ENCODE measurements at regions not wholly inside any gene's neighbourhood (a gene's known extent, or its start where the extent isn't known, plus 50 kb on each side); places are given as distances from the start of the nearest gene placed in this dataset.
A peak's percentile ranks its signal among the peaks of the same experiment; 100 is the strongest.
"Not testable (repeated sequence)": the region's sequence is repeated elsewhere in the genome, so short reads cannot be mapped to it uniquely, and the experiment has no call there.

GRCh38 chr3:81998139-81998755, 236.8 kb upstream of the GBE1 start:
- no peak for DNase-seq
- Histone ChIP-seq H3K4me3 (ENCODE audit: low read length) (no peak overlapping the region), H3K9me3 (ENCODE audit: control insufficient read depth, low read length) (no peaks in the 10 kb centered on the region), H3K27me3 (ENCODE audit: control insufficient read depth, insufficient read depth) (no peaks in the 10 kb centered on the region), H3K27ac (ENCODE audit: low read length) (no peak overlapping the region), H3K4me1 (ENCODE audit: control insufficient read depth, insufficient read depth, low read length) (peaks cover 2% of the 10 kb centered on the region)
- WGBS = 6% methylated on average over 2 of the region's 2 CpGs
- peak; percentile 41 to 45 for ATAC-seq
- intact Hi-C loops (cut with DNase I) = no loop called here

GRCh38 chr3:81997390-81997789, 235.9 kb upstream of the GBE1 start:
- 44% methylated on average over 2 of the region's 2 CpGs for WGBS
- intact Hi-C loops (cut with DNase I) = no loop called here
- Histone ChIP-seq H3K4me1 (ENCODE audit: control insufficient read depth, insufficient read depth, low read length) (peaks cover 2% of the 10 kb centered on the region), H3K27ac (ENCODE audit: low read length) (no peak overlapping the region), H3K4me3 (ENCODE audit: low read length) (no peak overlapping the region), H3K27me3 (ENCODE audit: control insufficient read depth, insufficient read depth) (no peaks in the 10 kb centered on the region), H3K9me3 (ENCODE audit: control insufficient read depth, low read length) (no peaks in the 10 kb centered on the region)
- ATAC-seq (no peak), DNase-seq (no peak)

- WGBS = 71% methylated on average over 2 of the region's 2 CpGs
- no peak for ATAC-seq
- no peak for DNase-seq
- H3K4me1 ChIP-seq (ENCODE audit: control insufficient read depth, insufficient read depth, low read length) = peaks cover 2% of the 10 kb centered on the region
- H3K9me3 ChIP-seq (ENCODE audit: control insufficient read depth, low read length) = no peaks in the 10 kb centered on the region
- no peak overlapping the region for H3K27ac ChIP-seq (ENCODE audit: low read length)
- no peak overlapping the region for H3K4me3 ChIP-seq (ENCODE audit: low read length)
- intact Hi-C loops (cut with DNase I) = no loop called here
- no peaks in the 10 kb centered on the region for H3K27me3 ChIP-seq (ENCODE audit: control insufficient read depth, insufficient read depth)
Observed at GRCh38 chr3:81995329-81995728, 233.9 kb upstream of the GBE1 start.

- Histone ChIP-seq H3K27me3 (ENCODE audit: control insufficient read depth, insufficient read depth) (no peaks in the 10 kb centered on the region), H3K4me1 (ENCODE audit: control insufficient read depth, insufficient read depth, low read length) (no peaks in the 10 kb centered on the region), H3K4me3 (ENCODE audit: low read length) (no peak overlapping the region), H3K27ac (ENCODE audit: low read length) (no peak overlapping the region), H3K9me3 (ENCODE audit: control insufficient read depth, low read length) (no peaks in the 10 kb centered on the region)
- DNase-seq (no peak), ATAC-seq (no peak)
- 81% methylated on average over 2 of the region's 2 CpGs for WGBS
- intact Hi-C loops (cut with DNase I) = no loop called here
Observed at GRCh38 chr3:81989758-81990157, 228.3 kb upstream of the GBE1 start.

GRCh38 chr3:81989274-81989673, 227.8 kb upstream of the GBE1 start:
- no peak for DNase-seq
- H3K4me1 ChIP-seq (ENCODE audit: control insufficient read depth, insufficient read depth, low read length) = no peaks in the 10 kb centered on the region
- WGBS = 88% methylated on average over 3 of the region's 3 CpGs
- H3K27ac ChIP-seq (ENCODE audit: low read length) = no peak overlapping the region
- H3K9me3 ChIP-seq (ENCODE audit: control insufficient read depth, low read length) = no peaks in the 10 kb centered on the region
- no peak for ATAC-seq
- no peak overlapping the region for H3K4me3 ChIP-seq (ENCODE audit: low read length)
- no peaks in the 10 kb centered on the region for H3K27me3 ChIP-seq (ENCODE audit: control insufficient read depth, insufficient read depth)
- intact Hi-C loops (cut with DNase I) = no loop called here

- H3K4me3 ChIP-seq (ENCODE audit: low read length); H3K27me3 ChIP-seq (ENCODE audit: control insufficient read depth, insufficient read depth); ATAC-seq; intact Hi-C loops (cut with DNase I); H3K9me3 ChIP-seq (ENCODE audit: control insufficient read depth, low read length); DNase-seq; H3K4me1 ChIP-seq (ENCODE audit: control insufficient read depth, insufficient read depth, low read length); H3K27ac ChIP-seq (ENCODE audit: low read length): not testable (repeated sequence)
- 96% methylated on average over 11 of the region's 11 CpGs for WGBS
Observed at GRCh38 chr3:81987412-81987811, 226.0 kb upstream of the GBE1 start.

GRCh38 chr3:81985996-81986723, 224.7 kb upstream of the GBE1 start:
- ATAC-seq = no peak
- no peaks in the 10 kb centered on the region for H3K4me1 ChIP-seq (ENCODE audit: control insufficient read depth, insufficient read depth, low read length)
- no peak for DNase-seq
- H3K27me3 ChIP-seq (ENCODE audit: control insufficient read depth, insufficient read depth) = no peaks in the 10 kb centered on the region
- no peak overlapping the region for H3K4me3 ChIP-seq (ENCODE audit: low read length)
- intact Hi-C loops (cut with DNase I) = no loop called here
- H3K27ac ChIP-seq (ENCODE audit: low read length) = no peak overlapping the region
- no peaks in the 10 kb centered on the region for H3K9me3 ChIP-seq (ENCODE audit: control insufficient read depth, low read length)
- WGBS = 81% methylated on average over 12 of the region's 12 CpGs

GRCh38 chr3:81983382-81983781, 221.9 kb upstream of the GBE1 start:
- Histone ChIP-seq H3K27me3 (ENCODE audit: control insufficient read depth, insufficient read depth) (no peaks in the 10 kb centered on the region), H3K9me3 (ENCODE audit: control insufficient read depth, low read length) (no peaks in the 10 kb centered on the region), H3K4me3 (ENCODE audit: low read length) (no peak overlapping the region), H3K4me1 (ENCODE audit: control insufficient read depth, insufficient read depth, low read length) (no peaks in the 10 kb centered on the region), H3K27ac (ENCODE audit: low read length) (no peak overlapping the region)
- ATAC-seq = no peak
- 84% methylated on average over 1 of the region's 1 CpG for WGBS
- no peak for DNase-seq
- intact Hi-C loops (cut with DNase I) = no loop called here

- intact Hi-C loops (cut with DNase I) = no loop called here
- ATAC-seq (no peak), DNase-seq (no peak)
- Histone ChIP-seq H3K9me3 (ENCODE audit: control insufficient read depth, low read length) (no peaks in the 10 kb centered on the region), H3K4me3 (ENCODE audit: low read length) (no peak overlapping the region), H3K27ac (ENCODE audit: low read length) (no peak overlapping the region), H3K27me3 (ENCODE audit: control insufficient read depth, insufficient read depth) (no peaks in the 10 kb centered on the region), H3K4me1 (ENCODE audit: control insufficient read depth, insufficient read depth, low read length) (no peaks in the 10 kb centered on the region)
- WGBS = 84% methylated on average over 10 of the region's 10 CpGs
Observed at GRCh38 chr3:81980596-81981494, 219.4 kb upstream of the GBE1 start.

GRCh38 chr3:81974751-81975150, 213.3 kb upstream of the GBE1 start:
- DNase-seq = no peak
- Histone ChIP-seq H3K4me3 (ENCODE audit: low read length) (no peak overlapping the region), H3K4me1 (ENCODE audit: control insufficient read depth, insufficient read depth, low read length) (no peaks in the 10 kb centered on the region), H3K9me3 (ENCODE audit: control insufficient read depth, low read length) (no peaks in the 10 kb centered on the region), H3K27ac (ENCODE audit: low read length) (no peak overlapping the region), H3K27me3 (ENCODE audit: control insufficient read depth, insufficient read depth) (no peaks in the 10 kb centered on the region)
- intact Hi-C loops (cut with DNase I) = no loop called here
- WGBS = 51% methylated on average over 2 of the region's 2 CpGs
- no peak for ATAC-seq

- no peaks in the 10 kb centered on the region for H3K9me3 ChIP-seq (ENCODE audit: control insufficient read depth, low read length)
- intact Hi-C loops (cut with DNase I) = no loop called here
- no peaks in the 10 kb centered on the region for H3K4me1 ChIP-seq (ENCODE audit: control insufficient read depth, insufficient read depth, low read length)
- no peaks in the 10 kb centered on the region for H3K27me3 ChIP-seq (ENCODE audit: control insufficient read depth, insufficient read depth)
- DNase-seq (no peak), ATAC-seq (no peak)
- H3K4me3 ChIP-seq (ENCODE audit: low read length) = no peak overlapping the region
- H3K27ac ChIP-seq (ENCODE audit: low read length) = no peak overlapping the region
- WGBS = 54% methylated on average over 4 of the region's 4 CpGs
Observed at GRCh38 chr3:81968658-81969057, 207.2 kb upstream of the GBE1 start.

All from right cardiac atrium (tissue), 5 donors.